A673 (cell line): ENCODE measurements at regions not wholly inside any gene's neighbourhood (a gene's known extent, or its start where the extent isn't known, plus 50 kb on each side); places are given as distances from the start of the nearest gene placed in this dataset.

Experiments used
- CTCF ChIP-seq: fragments of 300-800, 200-600 bp; sonication (generic); conservative IDR thresholded peaks from 2 replicates; pipeline ENCODE4 v1.5.1; 2017; ENCODE audit warnings: low read depth, mild to moderate bottlenecking, antibody characterized with exemption, low read length, moderate library complexity, mixed read lengths
- EZH2 ChIP-seq: fragments of 200-600 bp; sonication (generic); IDR thresholded peaks from 2 replicates; pipeline ENCODE4 v1.6.1; 2017; ENCODE audit warnings: borderline replicate concordance, low read depth, mild to moderate bottlenecking, mixed read lengths, antibody characterized with exemption, low read length; ENCODE audit not compliant: poor library complexity, severe bottlenecking

- TF ChIP-seq EZH2 (no peak), CTCF (no peak)
Observed at GRCh38 chr3:13140596-13140995, 67.4 kb upstream of the IQSEC1 start.
